GM12875 (cell line): ENCODE measurements at regions not wholly inside any gene's neighbourhood (a gene's known extent, or its start where the extent isn't known, plus 50 kb on each side); places are given as distances from the start of the nearest gene placed in this dataset.
"Not testable (repeated sequence)": the region's sequence is repeated elsewhere in the genome, so short reads cannot be mapped to it uniquely, and the experiment has no call there.

Source experiments
- H3K4me3 ChIP-seq: one replicate; pipeline ENCODE4 v1.5.1; 2011; ENCODE audit warnings: low read depth, low read length, control low read depth
- TF ChIP-seq, protein P1 (sequence below): IDR thresholded peaks from 2 replicates; pipeline ENCODE4 v1.5.1; 2011; ENCODE audit warnings: low read depth, mild to moderate bottlenecking, control low read depth, inconsistent platforms, low read length, moderate library complexity, borderline replicate concordance; ENCODE audit not compliant: insufficient read depth

GRCh38 chr21:35168735-35169134, 119.6 kb upstream of the RUNX1 start:
- TF ChIP-seq, protein P1, sequence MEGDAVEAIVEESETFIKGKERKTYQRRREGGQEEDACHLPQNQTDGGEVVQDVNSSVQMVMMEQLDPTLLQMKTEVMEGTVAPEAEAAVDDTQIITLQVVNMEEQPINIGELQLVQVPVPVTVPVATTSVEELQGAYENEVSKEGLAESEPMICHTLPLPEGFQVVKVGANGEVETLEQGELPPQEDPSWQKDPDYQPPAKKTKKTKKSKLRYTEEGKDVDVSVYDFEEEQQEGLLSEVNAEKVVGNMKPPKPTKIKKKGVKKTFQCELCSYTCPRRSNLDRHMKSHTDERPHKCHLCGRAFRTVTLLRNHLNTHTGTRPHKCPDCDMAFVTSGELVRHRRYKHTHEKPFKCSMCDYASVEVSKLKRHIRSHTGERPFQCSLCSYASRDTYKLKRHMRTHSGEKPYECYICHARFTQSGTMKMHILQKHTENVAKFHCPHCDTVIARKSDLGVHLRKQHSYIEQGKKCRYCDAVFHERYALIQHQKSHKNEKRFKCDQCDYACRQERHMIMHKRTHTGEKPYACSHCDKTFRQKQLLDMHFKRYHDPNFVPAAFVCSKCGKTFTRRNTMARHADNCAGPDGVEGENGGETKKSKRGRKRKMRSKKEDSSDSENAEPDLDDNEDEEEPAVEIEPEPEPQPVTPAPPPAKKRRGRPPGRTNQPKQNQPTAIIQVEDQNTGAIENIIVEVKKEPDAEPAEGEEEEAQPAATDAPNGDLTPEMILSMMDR, result no peak
- H3K4me3 ChIP-seq, result no peak overlapping the region

DNA sequence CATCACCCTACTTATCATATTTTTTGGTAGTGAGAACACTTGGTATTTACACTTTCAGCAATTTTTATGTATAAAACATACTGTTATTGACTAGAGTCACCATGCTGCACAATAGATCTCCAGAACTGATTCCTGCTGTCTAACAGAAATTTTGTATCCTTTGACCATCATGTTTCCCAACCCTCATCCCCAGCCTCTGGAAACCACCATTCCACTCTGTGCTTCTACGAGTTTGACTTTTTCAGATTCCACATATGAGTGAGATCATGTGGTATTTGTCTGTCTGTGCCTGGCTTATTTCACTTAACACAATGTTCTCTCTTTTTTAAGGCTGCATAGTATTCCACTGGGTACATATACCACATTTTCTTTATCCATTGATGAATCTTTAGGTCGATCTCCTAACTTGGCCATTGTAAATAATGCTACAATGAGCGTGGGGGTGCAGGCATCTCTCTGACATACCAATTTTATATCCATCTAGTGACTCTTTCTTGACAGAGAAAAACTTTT, 115.9 kb upstream of the RUNX1 start:
- TF ChIP-seq, protein P1, result no peak
- H3K4me3 ChIP-seq, result no peak overlapping the region

- TF ChIP-seq, protein P1, result no peak
- H3K4me3 ChIP-seq, result no peak overlapping the region
These were observed 115.3 kb upstream of the RUNX1 start for GRCh38 chr21:35164380-35164779.

DNA sequence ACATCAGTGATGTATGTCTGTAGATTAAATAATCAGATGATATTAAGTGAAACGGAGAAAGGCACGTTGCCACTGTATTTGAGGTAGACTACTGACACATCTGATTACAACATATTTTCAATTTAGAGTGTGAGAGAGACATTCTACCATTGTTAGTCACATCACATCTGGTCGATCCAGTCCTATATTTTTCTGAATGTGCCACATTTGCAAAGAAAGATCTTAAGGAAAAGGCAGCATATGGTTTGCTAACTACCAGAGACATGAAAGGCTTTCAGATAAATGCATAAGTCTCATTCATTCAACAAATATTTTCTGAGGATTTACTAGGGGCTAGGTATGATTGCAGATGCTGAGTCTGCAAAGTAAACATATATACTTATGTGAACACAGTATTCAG, 114.3 kb upstream of the RUNX1 start:
- H3K4me3 ChIP-seq, result no peak overlapping the region
- TF ChIP-seq, protein P1, result no peak

GRCh38 chr21:35162831-35163230, 113.7 kb upstream of the RUNX1 start:
- no peak overlapping the region for H3K4me3 ChIP-seq
- TF ChIP-seq, protein P1, result no peak

GRCh38 chr21:35159881-35160280, 110.8 kb upstream of the RUNX1 start:
- no peak overlapping the region for H3K4me3 ChIP-seq
- TF ChIP-seq, protein P1, result no peak

DNA sequence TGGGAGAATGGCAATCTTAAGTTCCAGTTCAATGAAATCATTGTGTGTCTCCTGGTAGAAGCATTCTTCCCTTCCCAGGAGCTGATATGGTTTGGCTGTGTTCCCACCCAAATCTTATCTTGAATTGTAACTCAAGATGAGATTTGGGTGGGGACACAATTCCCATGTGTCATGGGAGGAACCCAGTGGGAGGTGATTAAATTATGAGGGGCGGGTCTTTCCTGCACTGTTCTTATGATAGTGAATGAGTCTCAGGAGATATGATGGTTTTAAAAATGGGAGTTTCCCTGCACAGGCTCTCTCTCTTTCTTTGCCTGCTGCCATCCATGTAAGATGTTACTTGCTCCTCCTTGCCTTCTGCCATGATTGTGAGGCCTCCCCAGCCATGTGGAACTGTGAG, 108.3 kb upstream of the RUNX1 start:
- H3K4me3 ChIP-seq, result not testable (repeated sequence)
